GM12878 (cell line): ENCODE measurements at regions not wholly inside any gene's neighbourhood (a gene's known extent, or its start where the extent isn't known, plus 50 kb on each side); places are given as distances from the start of the nearest gene placed in this dataset.
A peak's percentile ranks its signal among the peaks of the same experiment; 100 is the strongest.

Experiments used
- BCL11A ChIP-seq: IDR thresholded peaks from 2 replicates; pipeline ENCODE4 v1.6.1; 2011; ENCODE audit warnings: low read depth, low read length
- BMI1 ChIP-seq: fragments of 450-650 bp; IDR thresholded peaks from 2 replicates; pipeline ENCODE4 v1.6.1; 2016; ENCODE audit warnings: mild to moderate bottlenecking, moderate library complexity, borderline replicate concordance
- CHD1 ChIP-seq: IDR thresholded peaks from 2 replicates; pipeline ENCODE4 v1.6.1; 2012; ENCODE audit warnings: low read depth, low read length, improper control_type of control experiment
- ETV6 ChIP-seq, 2 experiments: fragments of 450-650 bp in 1 of 2; IDR thresholded peaks in 1 of 2; conservative IDR thresholded peaks in 1 of 2; 2 replicates each; pipeline ENCODE4 v1.6.1; 2014; ENCODE audit warnings: antibody characterized with exemption in 1 of 2, borderline replicate concordance in 1 of 2, low read depth in 1 of 2, mild to moderate bottlenecking in 1 of 2, moderate library complexity in 1 of 2
- FOXK2 ChIP-seq: fragments of 450-650 bp; IDR thresholded peaks from 2 replicates; pipeline ENCODE4 v1.6.1; 2017; ENCODE audit warnings: mild to moderate bottlenecking, moderate library complexity
- IKZF2 ChIP-seq, 2 experiments: fragments of 450-650 bp; IDR thresholded peaks; 2 replicates each; pipeline ENCODE4 v1.6.1; 2017; ENCODE audit warnings: mild to moderate bottlenecking in 2 of 2, moderate library complexity in 2 of 2
- JUNB ChIP-seq: IDR thresholded peaks from 2 replicates; pipeline ENCODE4 v1.6.1; 2016; ENCODE audit warnings: antibody characterized with exemption, mild to moderate bottlenecking
- KLF5 ChIP-seq: fragments of 450-650 bp; IDR thresholded peaks from 2 replicates; pipeline ENCODE4 v1.6.1; 2014; ENCODE audit warnings: mild to moderate bottlenecking; ENCODE audit not compliant: partially characterized antibody
- MEF2B ChIP-seq: fragments of 450-650 bp; IDR thresholded peaks from 2 replicates; pipeline ENCODE4 v1.6.1; 2018; ENCODE audit warnings: mild to moderate bottlenecking, moderate library complexity; ENCODE audit not compliant: partially characterized antibody, poor library complexity, severe bottlenecking
- MXI1 ChIP-seq: fragments of 150-350 bp; IDR thresholded peaks from 2 replicates; pipeline ENCODE4 v1.6.1; 2011; ENCODE audit warnings: low read depth, mild to moderate bottlenecking, inconsistent platforms, low read length, improper control_type of control experiment
- NR2F1 ChIP-seq: fragments of 450-650 bp; conservative IDR thresholded peaks from 2 replicates; pipeline ENCODE4 v1.6.1; 2017; ENCODE audit warnings: mild to moderate bottlenecking
- PAX8 ChIP-seq: fragments of 450-650 bp; IDR thresholded peaks from 2 replicates; pipeline ENCODE4 v1.6.1; 2017; ENCODE audit warnings: mild to moderate bottlenecking, moderate library complexity
- PML ChIP-seq: IDR thresholded peaks from 2 replicates; pipeline ENCODE4 v1.6.1; 2012; ENCODE audit warnings: low read length, inconsistent platforms
- POU2F2 ChIP-seq: IDR thresholded peaks from 3 replicates; pipeline ENCODE4 v1.6.1; 2011; ENCODE audit warnings: low read depth, mild to moderate bottlenecking, low read length, borderline replicate concordance
- RAD21 ChIP-seq: IDR thresholded peaks from 2 replicates; pipeline ENCODE4 v1.6.1; 2011; ENCODE audit warnings: mild to moderate bottlenecking, low read depth, low read length, moderate library complexity; ENCODE audit not compliant: insufficient read depth
- SMARCA5 ChIP-seq: fragments of 450-650 bp; IDR thresholded peaks from 2 replicates; pipeline ENCODE4 v1.6.1; 2017; ENCODE audit warnings: mild to moderate bottlenecking
- SPI1 ChIP-seq: IDR thresholded peaks from 2 replicates; pipeline ENCODE4 v1.6.1; 2011; ENCODE audit warnings: low read depth, mild to moderate bottlenecking, low read length, moderate library complexity, borderline replicate concordance; ENCODE audit not compliant: insufficient read depth
- SREBF1 ChIP-seq: IDR thresholded peaks from 2 replicates; pipeline ENCODE4 v1.6.1; 2012; ENCODE audit warnings: mild to moderate bottlenecking, low read length
- SUPT20H ChIP-seq: IDR thresholded peaks from 2 replicates; pipeline ENCODE4 v1.6.1; 2011; ENCODE audit warnings: low read depth, mild to moderate bottlenecking, low read length, moderate library complexity, borderline replicate concordance; ENCODE audit not compliant: control insufficient read depth
- TCF3 ChIP-seq: IDR thresholded peaks from 2 replicates; pipeline ENCODE4 v1.6.1; 2012; ENCODE audit warnings: low read depth, mild to moderate bottlenecking, low read length, borderline replicate concordance; ENCODE audit not compliant: insufficient read depth
- ZNF217 ChIP-seq: fragments of 450-650 bp; IDR thresholded peaks from 2 replicates; pipeline ENCODE4 v1.6.1; 2017; ENCODE audit warnings: antibody characterized with exemption, mild to moderate bottlenecking
- ZNF24 ChIP-seq: fragments of 450-650 bp; IDR thresholded peaks from 2 replicates; pipeline ENCODE4 v1.6.1; 2017; ENCODE audit warnings: antibody characterized with exemption, mild to moderate bottlenecking
- TF ChIP-seq, protein P1 (sequence below): fragments of 450-650 bp; IDR thresholded peaks from 2 replicates; pipeline ENCODE4 v1.6.1; 2018; ENCODE audit warnings: mild to moderate bottlenecking, low read depth, moderate library complexity; ENCODE audit not compliant: partially characterized antibody
- TF ChIP-seq, protein P2 (sequence below): fragments of 450-650 bp; formaldehyde crosslinking; IDR thresholded peaks from 2 replicates; pipeline ENCODE4 v1.4.0; 2022; ENCODE audit warnings: mild to moderate bottlenecking, moderate library complexity
- TF ChIP-seq, protein P3 (sequence below): fragments of 450-650 bp; IDR thresholded peaks from 2 replicates; pipeline ENCODE4 v1.6.1; 2017; ENCODE audit warnings: mild to moderate bottlenecking, low read depth, inconsistent platforms; ENCODE audit not compliant: poor library complexity, severe bottlenecking

DNA sequence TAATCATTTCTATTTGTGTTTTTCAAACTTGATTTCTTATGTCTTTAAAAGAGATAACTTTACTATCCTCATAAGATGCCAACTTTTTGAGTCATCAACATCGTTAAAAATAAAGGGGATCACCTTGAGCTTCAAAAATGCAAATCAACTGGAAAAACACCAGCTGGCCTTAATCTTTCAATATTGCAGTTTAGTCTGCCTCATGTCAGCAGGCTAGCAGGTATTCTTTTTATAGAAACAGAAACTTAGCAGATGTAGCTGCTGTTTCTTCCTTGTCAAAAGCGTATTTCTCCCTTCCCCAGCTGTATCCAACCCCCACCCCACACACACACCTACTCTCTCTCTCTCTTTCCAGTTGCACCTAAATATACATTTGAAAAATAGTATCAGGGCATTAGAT, 154.1 kb upstream of the ZNF804A start (continued):
- TF ChIP-seq SUPT20H (no peak), NR2F1 (peak; percentile 35; the same call in 1 of the 2 replicates), KLF5 (no peak), BMI1 (peak; percentile 76), IKZF2 (IDR thresholded peaks at IDR 0.05) (peak; percentile 90 to 91; a peak in 3 of 4 replicates), BCL11A (peak; percentile 84), RAD21 (no peak), PML (0 out of 2 replicates have a peak, but pooled peaks have one; percentile 40), FOXK2 (no peak), POU2F2 (no peak; the same call in 1 of the 3 replicates), ZNF24 (no peak), MEF2B (peak; percentile 87), ETV6 (conservative IDR thresholded peaks at IDR 0.05 in 1 of 2, IDR thresholded peaks at IDR 0.05 in 1 of 2; ENCODE audit: borderline replicate concordance in 1 of 2, low read depth in 1 of 2) (no peak), ZNF217 (peak; percentile 73; the same call in 1 of the 2 replicates), TCF3 (peak; percentile 93), SPI1 (no peak), PAX8 (no peak), SREBF1 (no peak), MXI1 (no peak), CHD1 (no peak), JUNB (peak; percentile 64), SMARCA5 (no peak)
- TF ChIP-seq, protein P1, sequence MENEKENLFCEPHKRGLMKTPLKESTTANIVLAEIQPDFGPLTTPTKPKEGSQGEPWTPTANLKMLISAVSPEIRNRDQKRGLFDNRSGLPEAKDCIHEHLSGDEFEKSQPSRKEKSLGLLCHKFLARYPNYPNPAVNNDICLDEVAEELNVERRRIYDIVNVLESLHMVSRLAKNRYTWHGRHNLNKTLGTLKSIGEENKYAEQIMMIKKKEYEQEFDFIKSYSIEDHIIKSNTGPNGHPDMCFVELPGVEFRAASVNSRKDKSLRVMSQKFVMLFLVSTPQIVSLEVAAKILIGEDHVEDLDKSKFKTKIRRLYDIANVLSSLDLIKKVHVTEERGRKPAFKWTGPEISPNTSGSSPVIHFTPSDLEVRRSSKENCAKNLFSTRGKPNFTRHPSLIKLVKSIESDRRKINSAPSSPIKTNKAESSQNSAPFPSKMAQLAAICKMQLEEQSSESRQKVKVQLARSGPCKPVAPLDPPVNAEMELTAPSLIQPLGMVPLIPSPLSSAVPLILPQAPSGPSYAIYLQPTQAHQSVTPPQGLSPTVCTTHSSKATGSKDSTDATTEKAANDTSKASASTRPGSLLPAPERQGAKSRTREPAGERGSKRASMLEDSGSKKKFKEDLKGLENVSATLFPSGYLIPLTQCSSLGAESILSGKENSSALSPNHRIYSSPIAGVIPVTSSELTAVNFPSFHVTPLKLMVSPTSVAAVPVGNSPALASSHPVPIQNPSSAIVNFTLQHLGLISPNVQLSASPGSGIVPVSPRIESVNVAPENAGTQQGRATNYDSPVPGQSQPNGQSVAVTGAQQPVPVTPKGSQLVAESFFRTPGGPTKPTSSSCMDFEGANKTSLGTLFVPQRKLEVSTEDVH: no peak
- TF ChIP-seq, protein P2, sequence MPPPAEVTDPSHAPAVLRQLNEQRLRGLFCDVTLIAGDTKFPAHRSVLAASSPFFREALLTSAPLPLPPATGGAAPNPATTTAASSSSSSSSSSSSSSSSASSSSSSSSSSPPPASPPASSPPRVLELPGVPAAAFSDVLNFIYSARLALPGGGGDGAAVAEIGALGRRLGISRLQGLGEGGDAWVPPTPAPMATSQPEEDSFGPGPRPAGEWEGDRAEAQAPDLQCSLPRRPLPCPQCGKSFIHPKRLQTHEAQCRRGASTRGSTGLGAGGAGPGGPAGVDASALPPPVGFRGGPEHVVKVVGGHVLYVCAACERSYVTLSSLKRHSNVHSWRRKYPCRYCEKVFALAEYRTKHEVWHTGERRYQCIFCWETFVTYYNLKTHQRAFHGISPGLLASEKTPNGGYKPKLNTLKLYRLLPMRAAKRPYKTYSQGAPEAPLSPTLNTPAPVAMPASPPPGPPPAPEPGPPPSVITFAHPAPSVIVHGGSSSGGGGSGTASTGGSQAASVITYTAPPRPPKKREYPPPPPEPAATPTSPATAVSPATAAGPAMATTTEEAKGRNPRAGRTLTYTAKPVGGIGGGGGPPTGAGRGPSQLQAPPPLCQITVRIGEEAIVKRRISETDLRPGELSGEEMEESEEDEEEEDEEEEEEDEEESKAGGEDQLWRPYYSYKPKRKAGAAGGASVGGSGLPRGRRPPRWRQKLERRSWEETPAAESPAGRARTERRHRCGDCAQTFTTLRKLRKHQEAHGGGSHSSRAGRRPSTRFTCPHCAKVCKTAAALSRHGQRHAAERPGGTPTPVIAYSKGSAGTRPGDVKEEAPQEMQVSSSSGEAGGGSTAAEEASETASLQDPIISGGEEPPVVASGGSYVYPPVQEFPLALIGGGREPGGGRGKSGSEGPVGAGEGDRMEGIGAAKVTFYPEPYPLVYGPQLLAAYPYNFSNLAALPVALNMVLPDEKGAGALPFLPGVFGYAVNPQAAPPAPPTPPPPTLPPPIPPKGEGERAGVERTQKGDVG: no peak
- TF ChIP-seq, protein P3, sequence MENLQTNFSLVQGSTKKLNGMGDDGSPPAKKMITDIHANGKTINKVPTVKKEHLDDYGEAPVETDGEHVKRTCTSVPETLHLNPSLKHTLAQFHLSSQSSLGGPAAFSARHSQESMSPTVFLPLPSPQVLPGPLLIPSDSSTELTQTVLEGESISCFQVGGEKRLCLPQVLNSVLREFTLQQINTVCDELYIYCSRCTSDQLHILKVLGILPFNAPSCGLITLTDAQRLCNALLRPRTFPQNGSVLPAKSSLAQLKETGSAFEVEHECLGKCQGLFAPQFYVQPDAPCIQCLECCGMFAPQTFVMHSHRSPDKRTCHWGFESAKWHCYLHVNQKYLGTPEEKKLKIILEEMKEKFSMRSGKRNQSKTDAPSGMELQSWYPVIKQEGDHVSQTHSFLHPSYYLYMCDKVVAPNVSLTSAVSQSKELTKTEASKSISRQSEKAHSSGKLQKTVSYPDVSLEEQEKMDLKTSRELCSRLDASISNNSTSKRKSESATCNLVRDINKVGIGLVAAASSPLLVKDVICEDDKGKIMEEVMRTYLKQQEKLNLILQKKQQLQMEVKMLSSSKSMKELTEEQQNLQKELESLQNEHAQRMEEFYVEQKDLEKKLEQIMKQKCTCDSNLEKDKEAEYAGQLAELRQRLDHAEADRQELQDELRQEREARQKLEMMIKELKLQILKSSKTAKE: peak; percentile 89
